ENCODE measurements at regions not wholly inside any gene's neighbourhood (a gene's known extent, or its start where the extent isn't known, plus 50 kb on each side); places are given as distances from the start of the nearest gene placed in this dataset.

DNA sequence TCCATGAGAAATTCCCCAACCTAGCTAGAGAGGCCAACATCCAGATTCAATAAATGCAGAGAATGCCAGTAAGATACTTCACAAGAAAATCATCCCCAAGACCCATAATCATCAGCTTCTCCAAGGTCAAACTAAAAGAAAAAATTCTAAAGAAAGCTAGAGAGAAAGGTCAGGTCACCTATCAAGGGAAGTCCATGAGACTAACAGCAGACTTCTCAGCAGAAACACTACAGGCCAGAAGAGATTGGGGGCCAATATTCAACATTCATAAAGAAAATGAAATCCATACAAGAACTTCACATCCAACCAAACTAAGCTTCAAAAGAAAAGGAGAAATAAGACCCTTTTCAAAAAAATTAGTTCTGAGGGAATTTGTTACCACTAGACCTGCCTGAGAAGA lies 118.8 kb upstream of the ANXA10 start:
- TF ChIP-seq YY1 (IDR thresholded peaks at IDR 0.05; ENCODE audit: insufficient read depth, insufficient read length) (no peak), ZNF274 (IDR thresholded peaks at IDR 0.05; ENCODE audit: low read depth, low read length) (no peak)
